Stimulated activated CD4-positive, alpha-beta T cell treated with anti-CD3 and anti-CD28 coated beads, Interleukin-15, amount 100 ng/mL, for 1 hour (primary cell): ENCODE measurements at regions not wholly inside any gene's neighbourhood (a gene's known extent, or its start where the extent isn't known, plus 50 kb on each side); places are given as distances from the start of the nearest gene placed in this dataset.

Source experiments
- DNase-seq, 2 donors: peaks; one replicate each; pipeline ENCODE4 v3.0.0-alpha.2; 2020; ENCODE audit warnings: low read depth in 1 of 2, low spot score in 1 of 2

GRCh38 chr6:19781269-19781668 lies 55.9 kb upstream of the ID4 start:
- no peak for DNase-seq

GRCh38 chr6:19782588-19782987 lies 54.6 kb upstream of the ID4 start:
- no peak for DNase-seq
